Tibial nerve (tissue), 3 donors: ENCODE measurements at regions not wholly inside any gene's neighbourhood (a gene's known extent, or its start where the extent isn't known, plus 50 kb on each side); places are given as distances from the start of the nearest gene placed in this dataset.

Experiments used
- POLR2A ChIP-seq, 2 donors: fragments of 450-650 bp; IDR thresholded peaks; one replicate each; pipeline ENCODE4 v1.6.1; 2017; ENCODE audit warnings: antibody characterized with exemption in 2 of 2, mild to moderate bottlenecking in 2 of 2, moderate library complexity in 2 of 2
- TF ChIP-seq, protein P1 (sequence below), 5 experiments: fragments of 200-600 bp in 3 of 5; fragments of 450-650 bp in 2 of 5; sonication (generic) in 3 of 5; IDR thresholded peaks; one replicate each; pipeline ENCODE4 v1.5.1; 2016 to 2019; ENCODE audit warnings: antibody characterized with exemption in 5 of 5, mild to moderate bottlenecking in 3 of 5, moderate library complexity in 2 of 5

DNA sequence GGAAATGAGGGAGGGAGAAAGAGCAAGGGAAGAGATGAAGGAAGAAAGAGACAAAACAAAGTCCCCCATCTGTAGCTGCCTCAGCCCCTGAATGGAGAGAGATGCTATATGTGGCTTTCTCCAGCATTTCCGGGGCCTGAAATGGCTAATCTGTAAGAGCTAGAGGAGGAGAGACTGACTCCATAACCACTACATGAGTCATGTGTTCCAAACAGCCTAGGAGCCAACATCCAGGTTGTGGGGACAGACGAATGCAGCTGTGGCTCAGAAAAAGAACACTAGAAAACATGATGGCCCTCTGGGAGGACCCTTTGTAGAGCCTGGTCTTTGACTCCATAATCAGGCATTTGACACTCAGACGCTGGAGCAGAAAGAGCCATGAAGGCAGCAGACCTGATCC lies 292.0 kb upstream of the ZNF507 start:
- TF ChIP-seq, protein P1, sequence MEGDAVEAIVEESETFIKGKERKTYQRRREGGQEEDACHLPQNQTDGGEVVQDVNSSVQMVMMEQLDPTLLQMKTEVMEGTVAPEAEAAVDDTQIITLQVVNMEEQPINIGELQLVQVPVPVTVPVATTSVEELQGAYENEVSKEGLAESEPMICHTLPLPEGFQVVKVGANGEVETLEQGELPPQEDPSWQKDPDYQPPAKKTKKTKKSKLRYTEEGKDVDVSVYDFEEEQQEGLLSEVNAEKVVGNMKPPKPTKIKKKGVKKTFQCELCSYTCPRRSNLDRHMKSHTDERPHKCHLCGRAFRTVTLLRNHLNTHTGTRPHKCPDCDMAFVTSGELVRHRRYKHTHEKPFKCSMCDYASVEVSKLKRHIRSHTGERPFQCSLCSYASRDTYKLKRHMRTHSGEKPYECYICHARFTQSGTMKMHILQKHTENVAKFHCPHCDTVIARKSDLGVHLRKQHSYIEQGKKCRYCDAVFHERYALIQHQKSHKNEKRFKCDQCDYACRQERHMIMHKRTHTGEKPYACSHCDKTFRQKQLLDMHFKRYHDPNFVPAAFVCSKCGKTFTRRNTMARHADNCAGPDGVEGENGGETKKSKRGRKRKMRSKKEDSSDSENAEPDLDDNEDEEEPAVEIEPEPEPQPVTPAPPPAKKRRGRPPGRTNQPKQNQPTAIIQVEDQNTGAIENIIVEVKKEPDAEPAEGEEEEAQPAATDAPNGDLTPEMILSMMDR (IDR thresholded peaks at IDR 0.05), result no peak
- TF ChIP-seq POLR2A (IDR thresholded peaks at IDR 0.05), result no peak
